ENCODE measurements at regions not wholly inside any gene's neighbourhood (a gene's known extent, or its start where the extent isn't known, plus 50 kb on each side); places are given as distances from the start of the nearest gene placed in this dataset.

GRCh38 chr5:33281431-33281843 is 159.3 kb upstream of the TARS1 start:
- no peak for TF ChIP-seq CTCF (IDR thresholded peaks at IDR 0.05)
- no peak for TF ChIP-seq POLR2AphosphoS5 (IDR thresholded peaks at IDR 0.05; ENCODE audit: insufficient read depth in 1 of 2, low read depth in 1 of 2)

Data from vagina (tissue), 2 donors.